ENCODE measurements at regions not wholly inside any gene's neighbourhood (a gene's known extent, or its start where the extent isn't known, plus 50 kb on each side); places are given as distances from the start of the nearest gene placed in this dataset.

DNA sequence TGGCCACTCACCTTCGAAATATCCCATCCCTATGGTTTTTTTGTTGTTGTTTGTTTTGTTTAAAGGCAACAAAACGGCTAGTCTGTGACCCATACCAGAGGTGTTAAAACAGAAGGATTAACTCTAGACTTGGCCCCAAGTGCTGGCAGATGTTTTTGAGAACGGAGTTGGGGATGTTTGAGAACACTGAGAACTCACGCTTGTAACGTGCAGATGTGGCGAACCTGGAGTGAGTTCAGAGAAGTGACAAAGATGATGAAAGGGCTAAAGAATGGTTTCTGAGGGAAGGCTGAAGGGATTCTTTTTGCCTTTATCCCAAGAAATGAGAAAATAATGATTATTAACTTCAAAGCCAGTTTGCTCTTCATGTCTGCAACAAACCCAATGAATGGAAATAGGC lies 286.5 kb downstream of the ZNF608 start:
- no peak overlapping the region for H3K4me3 ChIP-seq (ENCODE audit: low read depth, low read length)
- TF ChIP-seq, protein P1, sequence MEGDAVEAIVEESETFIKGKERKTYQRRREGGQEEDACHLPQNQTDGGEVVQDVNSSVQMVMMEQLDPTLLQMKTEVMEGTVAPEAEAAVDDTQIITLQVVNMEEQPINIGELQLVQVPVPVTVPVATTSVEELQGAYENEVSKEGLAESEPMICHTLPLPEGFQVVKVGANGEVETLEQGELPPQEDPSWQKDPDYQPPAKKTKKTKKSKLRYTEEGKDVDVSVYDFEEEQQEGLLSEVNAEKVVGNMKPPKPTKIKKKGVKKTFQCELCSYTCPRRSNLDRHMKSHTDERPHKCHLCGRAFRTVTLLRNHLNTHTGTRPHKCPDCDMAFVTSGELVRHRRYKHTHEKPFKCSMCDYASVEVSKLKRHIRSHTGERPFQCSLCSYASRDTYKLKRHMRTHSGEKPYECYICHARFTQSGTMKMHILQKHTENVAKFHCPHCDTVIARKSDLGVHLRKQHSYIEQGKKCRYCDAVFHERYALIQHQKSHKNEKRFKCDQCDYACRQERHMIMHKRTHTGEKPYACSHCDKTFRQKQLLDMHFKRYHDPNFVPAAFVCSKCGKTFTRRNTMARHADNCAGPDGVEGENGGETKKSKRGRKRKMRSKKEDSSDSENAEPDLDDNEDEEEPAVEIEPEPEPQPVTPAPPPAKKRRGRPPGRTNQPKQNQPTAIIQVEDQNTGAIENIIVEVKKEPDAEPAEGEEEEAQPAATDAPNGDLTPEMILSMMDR (IDR thresholded peaks at IDR 0.05; ENCODE audit: low read depth, low read length, missing control alignments) = no peak
- in situ Hi-C loops (cut with HindIII; ENCODE audit: low sequenced_read_pairs) = no loop called here
- no peak for DNase-seq (ENCODE audit: low read depth)

- DNase-seq (ENCODE audit: low read depth) = no peak
- in situ Hi-C loops (cut with HindIII; ENCODE audit: low sequenced_read_pairs) = no loop called here
- TF ChIP-seq, protein P1 (IDR thresholded peaks at IDR 0.05; ENCODE audit: low read depth, low read length, missing control alignments) = no peak
- no peak overlapping the region for H3K4me3 ChIP-seq (ENCODE audit: low read depth, low read length)
Measured at GRCh38 chr5:124457901-124458300, 288.5 kb downstream of the ZNF608 start.

DNA sequence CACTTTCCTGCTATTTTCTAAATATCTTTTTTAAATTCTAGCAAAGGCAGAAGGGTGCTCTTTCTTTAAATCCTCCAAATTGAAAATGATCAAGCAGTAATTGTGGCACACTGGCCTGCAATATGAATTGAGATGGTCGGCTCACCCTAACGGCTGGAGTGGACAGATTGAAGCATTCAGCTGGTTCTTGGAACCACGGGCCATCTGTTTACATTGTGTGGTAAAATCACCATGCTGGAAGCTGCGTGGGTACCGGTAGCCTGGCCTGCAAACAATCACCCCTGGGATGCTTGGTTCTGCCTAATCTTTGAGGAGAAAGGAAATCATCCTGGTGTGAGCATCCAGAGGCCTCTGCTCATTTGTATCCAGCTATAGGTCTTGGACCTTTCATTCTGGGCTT lies 289.3 kb downstream of the ZNF608 start:
- no peak overlapping the region for H3K4me3 ChIP-seq (ENCODE audit: low read depth, low read length)
- in situ Hi-C loops (cut with HindIII; ENCODE audit: low sequenced_read_pairs) = no loop called here
- TF ChIP-seq, protein P1 (IDR thresholded peaks at IDR 0.05; ENCODE audit: low read depth, low read length, missing control alignments) = no peak
- no peak for DNase-seq (ENCODE audit: low read depth)

GRCh38 chr5:124456249-124456648 lies 290.2 kb downstream of the ZNF608 start:
- DNase-seq (ENCODE audit: low read depth) = no peak
- in situ Hi-C loops (cut with HindIII; ENCODE audit: low sequenced_read_pairs) = no loop called here
- TF ChIP-seq, protein P1 (IDR thresholded peaks at IDR 0.05; ENCODE audit: low read depth, low read length, missing control alignments) = no peak

GRCh38 chr5:124454081-124454480 lies 292.4 kb downstream of the ZNF608 start:
- no peak overlapping the region for H3K4me3 ChIP-seq (ENCODE audit: low read depth, low read length)
- DNase-seq (ENCODE audit: low read depth) = no peak
- in situ Hi-C loops (cut with HindIII; ENCODE audit: low sequenced_read_pairs) = no loop called here
- TF ChIP-seq, protein P1 (IDR thresholded peaks at IDR 0.05; ENCODE audit: low read depth, low read length, missing control alignments) = no peak

More at GRCh38 chr5:124456249-124456648, 290.2 kb downstream of the ZNF608 start:
- H3K4me3 ChIP-seq (ENCODE audit: low read depth, low read length) = no peak overlapping the region

- no peak overlapping the region for H3K4me3 ChIP-seq (ENCODE audit: low read depth, low read length)
- TF ChIP-seq, protein P1 (IDR thresholded peaks at IDR 0.05; ENCODE audit: low read depth, low read length, missing control alignments) = no peak
- in situ Hi-C loops (cut with HindIII; ENCODE audit: low sequenced_read_pairs) = no loop called here
- DNase-seq (ENCODE audit: low read depth) = peak; percentile 71
Measured at GRCh38 chr5:124453221-124454051, 293.0 kb downstream of the ZNF608 start.
